Upper lobe of left lung (tissue), 4 donors: ENCODE measurements at regions not wholly inside any gene's neighbourhood (a gene's known extent, or its start where the extent isn't known, plus 50 kb on each side); places are given as distances from the start of the nearest gene placed in this dataset.

Experiments
- CTCF ChIP-seq, 6 experiments: fragments of 450-650 bp in 4 of 6; fragments of 200-600 bp in 2 of 6; sonication (generic) in 2 of 6; IDR thresholded peaks; one replicate each; pipeline ENCODE4 v1.5.1; 2016 to 2019; ENCODE audit warnings: antibody characterized with exemption in 6 of 6
- POLR2A ChIP-seq, 4 donors: fragments of 450-650 bp; IDR thresholded peaks; one replicate each; pipeline ENCODE4 v1.5.1; 2016 to 2017; ENCODE audit warnings: antibody characterized with exemption in 4 of 4, mild to moderate bottlenecking in 2 of 4
- POLR2AphosphoS5 ChIP-seq, 2 donors: sonication (generic); formaldehyde crosslinking; IDR thresholded peaks; one replicate each; pipeline ENCODE4 v1.5.1; 2017; ENCODE audit warnings: antibody characterized with exemption in 2 of 2

GRCh38 chr22:27057717-27058116, 400.3 kb downstream of the MIAT start:
- TF ChIP-seq CTCF (IDR thresholded peaks at IDR 0.05) (no peak), POLR2A (IDR thresholded peaks at IDR 0.05) (no peak), POLR2AphosphoS5 (IDR thresholded peaks at IDR 0.05) (no peak)
